ENCODE measurements at regions not wholly inside any gene's neighbourhood (a gene's known extent, or its start where the extent isn't known, plus 50 kb on each side); places are given as distances from the start of the nearest gene placed in this dataset.
A peak's percentile ranks its signal among the peaks of the same experiment; 100 is the strongest.

- DNase-seq (ENCODE audit: extremely low read depth, low read depth), result peak; percentile 91
These were observed 114.0 kb downstream of the NSG2 start for GRCh38 chr5:174159327-174160114.

DNA sequence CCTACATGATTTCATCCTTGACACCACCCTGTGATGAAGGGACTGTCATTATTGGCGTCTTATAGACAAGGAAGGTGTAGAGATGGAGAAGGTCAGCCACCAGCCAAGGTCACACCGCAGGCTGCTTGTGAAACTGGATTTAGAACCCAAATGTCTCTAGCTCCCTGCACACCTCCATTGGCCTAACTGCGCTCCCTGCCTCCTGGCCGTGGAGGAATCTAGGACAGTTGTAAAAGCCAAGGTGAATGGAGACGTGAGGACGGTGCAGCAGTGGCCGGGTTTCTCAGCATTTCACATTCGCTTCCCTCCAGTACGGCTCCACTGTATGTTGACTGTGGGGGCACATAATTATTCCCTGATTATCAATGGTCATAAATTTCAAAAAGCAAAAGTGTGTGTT, 119.9 kb downstream of the NSG2 start:
- DNase-seq (ENCODE audit: extremely low read depth, low read depth), result no peak

GRCh38 chr5:174166231-174167079, 120.9 kb downstream of the NSG2 start:
- DNase-seq (ENCODE audit: extremely low read depth, low read depth), result no peak

GRCh38 chr5:174167080-174167910, 121.8 kb downstream of the NSG2 start:
- DNase-seq (ENCODE audit: extremely low read depth, low read depth), result no peak

DNA sequence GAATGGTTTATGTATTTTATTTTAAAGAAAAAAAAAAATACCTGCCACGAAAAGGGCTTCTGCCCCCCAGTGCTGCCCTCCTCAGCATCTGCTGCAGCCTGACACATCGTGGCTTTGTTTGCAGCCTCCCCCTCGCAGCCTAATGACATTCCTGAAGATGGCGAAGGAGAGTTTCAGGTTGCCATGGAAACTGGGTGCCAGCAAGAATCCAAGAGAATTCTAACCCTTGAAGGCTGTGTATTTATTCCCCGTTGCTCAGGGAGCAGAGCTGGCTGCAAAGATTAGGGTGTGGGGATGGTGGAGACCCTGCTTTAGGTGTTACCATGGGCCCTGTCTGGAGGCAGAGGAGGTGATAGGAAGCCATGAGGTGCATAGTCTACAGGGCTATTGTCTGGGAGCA, 126.6 kb downstream of the NSG2 start:
- no peak for DNase-seq (ENCODE audit: extremely low read depth, low read depth)

- no peak for DNase-seq (ENCODE audit: extremely low read depth, low read depth)
These were observed 127.1 kb downstream of the NSG2 start for GRCh38 chr5:174172566-174172965.

GRCh38 chr5:174173766-174174165, 128.3 kb downstream of the NSG2 start:
- no peak for DNase-seq (ENCODE audit: extremely low read depth, low read depth)

DNA sequence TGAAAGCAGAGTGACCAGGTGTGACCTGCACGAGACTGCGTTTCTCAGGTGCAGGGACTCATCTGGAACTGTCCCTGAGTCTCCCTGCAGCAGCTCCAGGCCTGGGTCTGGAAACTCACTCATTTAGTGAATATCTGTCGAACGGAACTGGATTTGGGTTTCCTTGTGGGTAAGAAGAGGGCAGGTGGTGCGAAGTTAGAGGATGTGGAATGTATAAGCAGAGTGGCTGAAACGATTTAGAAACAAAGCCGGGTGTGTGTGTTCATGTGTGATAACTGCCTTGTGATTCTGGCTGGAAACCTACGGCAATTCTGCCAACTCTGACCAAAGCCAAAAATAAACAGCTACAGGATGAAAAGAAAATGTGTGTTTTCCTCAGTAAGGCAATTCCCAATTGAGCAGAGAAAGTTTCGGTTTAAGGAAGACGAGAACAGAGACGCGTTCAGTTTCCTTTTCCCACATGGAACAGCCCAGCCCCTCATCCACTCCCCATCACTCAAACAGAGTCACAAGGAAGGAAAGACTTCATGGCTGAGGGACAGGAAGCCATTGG, 130.3 kb downstream of the NSG2 start:
- DNase-seq (ENCODE audit: extremely low read depth, low read depth), result no peak

DNA sequence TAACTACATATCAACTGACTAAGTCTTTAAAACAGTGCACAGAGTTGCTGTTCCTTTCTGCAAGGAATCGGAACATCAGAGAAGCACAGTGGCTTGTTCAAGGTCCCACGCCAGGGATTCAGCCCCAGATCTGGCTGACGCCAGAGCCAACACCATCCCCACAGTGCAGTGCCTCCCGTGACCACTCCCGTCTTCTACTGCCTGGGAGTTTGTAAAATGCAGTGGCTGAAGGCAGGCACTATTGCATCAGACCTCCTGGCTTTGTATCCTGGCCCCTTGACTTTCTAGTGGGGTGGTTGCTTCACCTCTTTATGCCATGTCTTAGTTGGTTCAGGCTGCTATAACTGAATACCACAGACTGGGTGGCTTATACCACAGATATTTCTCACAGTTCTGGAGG, 131.0 kb downstream of the NSG2 start:
- no peak for DNase-seq (ENCODE audit: extremely low read depth, low read depth)

- no peak for DNase-seq (ENCODE audit: extremely low read depth, low read depth)
These were observed 132.0 kb downstream of the NSG2 start for GRCh38 chr5:174177531-174177930.

GRCh38 chr5:174177976-174178605, 132.6 kb downstream of the NSG2 start:
- DNase-seq (ENCODE audit: extremely low read depth, low read depth), result no peak

DNA sequence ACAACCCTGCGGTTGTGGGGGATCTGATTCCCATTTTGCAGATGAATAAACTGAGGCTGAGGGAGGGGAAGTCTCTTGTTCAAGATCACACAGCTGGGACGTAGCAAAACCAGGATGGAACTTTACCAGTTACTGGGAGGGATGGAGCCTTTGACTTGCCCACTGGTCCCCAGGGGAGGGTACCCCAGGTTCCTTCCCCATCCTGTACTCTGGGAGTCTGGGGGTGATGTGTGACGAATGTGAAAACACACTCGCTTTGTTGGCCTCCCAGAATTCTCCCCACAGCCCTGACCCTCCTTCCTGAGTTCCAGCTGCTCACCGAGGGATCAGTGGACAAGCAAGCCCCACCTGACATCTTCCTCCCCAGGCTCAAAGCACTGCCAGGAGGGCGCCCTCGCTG, 135.1 kb downstream of the NSG2 start:
- no peak for DNase-seq (ENCODE audit: extremely low read depth, low read depth)

DNA sequence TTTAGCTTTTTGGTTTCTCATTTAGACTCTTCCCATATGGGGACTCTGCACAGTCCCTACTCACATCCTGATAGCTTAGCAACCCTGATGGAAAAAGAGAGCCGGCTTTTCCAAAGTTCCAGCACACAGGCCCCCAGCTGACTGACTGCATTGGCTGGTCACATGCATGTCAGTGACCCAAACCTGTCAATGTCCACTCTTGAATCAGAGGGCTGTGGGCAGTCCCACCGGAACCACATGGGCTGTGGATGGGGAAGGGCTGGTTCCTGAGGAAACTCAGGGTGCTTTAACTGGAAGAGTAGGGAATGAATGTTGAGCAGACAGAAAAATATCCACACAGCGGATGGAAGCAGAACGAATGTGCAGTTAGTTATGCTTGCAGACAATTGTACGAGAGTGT, 136.6 kb downstream of the NSG2 start:
- no peak for DNase-seq (ENCODE audit: extremely low read depth, low read depth)

- DNase-seq (ENCODE audit: extremely low read depth, low read depth), result no peak
These were observed 138.2 kb downstream of the NSG2 start for GRCh38 chr5:174183701-174184100.

DNA sequence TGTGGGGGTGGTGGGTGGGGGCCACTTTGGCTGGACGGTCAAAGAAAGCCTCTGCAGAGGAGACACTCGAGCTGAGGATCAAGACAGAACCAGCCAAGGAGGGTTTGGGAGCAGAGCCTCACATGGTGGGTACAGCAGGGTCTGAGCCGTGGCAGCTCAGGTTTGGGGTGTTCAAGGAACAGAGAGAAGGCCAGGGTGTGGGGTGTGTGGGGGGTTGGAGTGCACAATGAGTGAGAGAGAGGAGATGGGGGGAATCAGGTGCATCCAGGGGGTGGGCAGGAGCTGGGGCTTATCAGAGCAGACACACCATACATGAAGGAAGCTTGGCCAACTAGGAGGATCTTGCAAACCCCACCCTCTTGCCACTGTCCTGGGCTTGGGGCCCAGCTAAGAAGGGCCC, 140.0 kb downstream of the NSG2 start:
- no peak for DNase-seq (ENCODE audit: extremely low read depth, low read depth)

GRCh38 chr5:174186096-174186695, 140.7 kb downstream of the NSG2 start:
- DNase-seq (ENCODE audit: extremely low read depth, low read depth), result no peak

GRCh38 chr5:174187001-174187400, 141.5 kb downstream of the NSG2 start:
- no peak for DNase-seq (ENCODE audit: extremely low read depth, low read depth)

DNA sequence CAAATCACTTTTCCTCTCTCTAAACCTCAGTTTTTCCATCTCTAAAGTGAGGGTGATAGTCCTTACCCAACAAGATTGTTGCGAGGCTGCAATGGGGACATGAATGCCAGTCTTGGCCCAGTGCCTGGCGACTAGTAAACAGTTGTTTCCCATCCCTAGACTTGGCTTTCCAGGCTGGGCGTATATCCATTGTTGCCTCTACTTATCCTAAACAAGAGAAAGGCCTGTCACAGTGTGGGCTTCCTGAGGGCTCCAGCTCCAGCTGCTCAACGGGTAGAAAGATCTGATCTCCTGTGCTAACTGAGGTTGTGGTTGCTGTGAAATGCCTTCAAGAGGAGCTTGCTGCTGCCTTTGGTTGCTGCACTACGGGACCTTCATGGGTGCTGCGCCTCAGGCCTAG, 142.0 kb downstream of the NSG2 start:
- no peak for DNase-seq (ENCODE audit: extremely low read depth, low read depth)

- DNase-seq (ENCODE audit: extremely low read depth, low read depth), result no peak
These were observed 142.8 kb downstream of the NSG2 start for GRCh38 chr5:174188295-174188694.
